Progenitor cell of endocrine pancreas (in vitro differentiated cells): ENCODE measurements at regions not wholly inside any gene's neighbourhood (a gene's known extent, or its start where the extent isn't known, plus 50 kb on each side); places are given as distances from the start of the nearest gene placed in this dataset.
"Not testable (repeated sequence)": the region's sequence is repeated elsewhere in the genome, so short reads cannot be mapped to it uniquely, and the experiment has no call there.

Experiments used
- DNase-seq: peaks from one replicate; pipeline ENCODE4 v3.0.0; 2021; ENCODE audit warnings: low spot score; ENCODE audit not compliant: unreplicated experiment
- H3K27ac Mint-ChIP-seq: 2 replicates; pipeline ENCODE4 v1.8.0; 2021; ENCODE audit warnings: mild to moderate bottlenecking, moderate library complexity, mixed read lengths
- H3K27me3 Mint-ChIP-seq: 2 replicates; pipeline ENCODE4 v1.8.0; 2021; ENCODE audit warnings: mixed read lengths
- H3K36me3 Mint-ChIP-seq: 2 replicates; pipeline ENCODE4 v1.8.0; 2022; ENCODE audit warnings: mixed read lengths; ENCODE audit not compliant: insufficient read depth
- H3K4me1 Mint-ChIP-seq: 2 replicates; pipeline ENCODE4 v1.8.0; 2021; ENCODE audit warnings: low read depth, mixed read lengths
- H3K4me3 Mint-ChIP-seq: 2 replicates; pipeline ENCODE4 v1.8.0; 2021; ENCODE audit warnings: low read depth, mild to moderate bottlenecking, moderate library complexity, mixed read lengths
- H3K9me3 Mint-ChIP-seq: 2 replicates; pipeline ENCODE4 v1.8.0; 2021; ENCODE audit warnings: low read depth, mixed read lengths
- CTCF ChIP-seq: fragments of 200-600 bp; sonication (generic); IDR thresholded peaks from one replicate; pipeline ENCODE4 v1.5.0; 2021; ENCODE audit warnings: antibody characterized with exemption, mild to moderate bottlenecking; ENCODE audit not compliant: unreplicated experiment

DNA sequence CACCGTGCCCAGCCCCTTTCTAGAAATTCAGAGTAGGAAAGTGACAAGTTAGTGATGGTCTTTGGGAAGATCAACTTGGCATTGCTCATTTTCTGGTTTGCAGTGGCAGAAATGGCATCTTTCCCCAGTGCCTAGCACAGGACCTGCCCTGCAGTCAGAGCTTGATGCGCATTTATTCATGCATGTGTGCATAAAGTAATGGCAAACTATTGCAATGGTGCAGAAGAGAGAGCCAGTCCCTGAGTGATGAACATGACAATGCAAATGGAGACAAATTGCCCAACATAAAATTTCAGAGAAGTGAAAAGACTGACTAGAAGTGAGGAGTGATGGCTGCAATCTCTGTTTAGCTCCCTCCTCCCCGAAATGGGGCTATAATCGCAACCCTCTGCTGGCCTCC, 268.2 kb downstream of the CCSER2 start:
- Mint-ChIP-seq H3K9me3 (peaks cover 6% of the 10 kb centered on the region), H3K36me3 (no peaks in the 10 kb centered on the region), H3K27ac (no peak overlapping the region), H3K4me1 (no peaks in the 10 kb centered on the region), H3K4me3 (no peak overlapping the region), H3K27me3 (peaks cover 11% of the 10 kb centered on the region)
- no peak for TF ChIP-seq CTCF
- no peak for DNase-seq

- DNase-seq = no peak
- Mint-ChIP-seq H3K9me3 (peaks cover 6% of the 10 kb centered on the region), H3K27ac (no peak overlapping the region), H3K4me3 (no peak overlapping the region), H3K36me3 (no peaks in the 10 kb centered on the region), H3K27me3 (peaks cover 11% of the 10 kb centered on the region), H3K4me1 (no peaks in the 10 kb centered on the region)
- TF ChIP-seq CTCF = peak; percentile 23
These were observed 270.9 kb downstream of the CCSER2 start for GRCh38 chr10:84599254-84599653.

GRCh38 chr10:84600947-84601346, 272.6 kb downstream of the CCSER2 start:
- H3K4me1 Mint-ChIP-seq = no peaks in the 10 kb centered on the region
- no peaks in the 10 kb centered on the region for H3K36me3 Mint-ChIP-seq
- peaks cover 8% of the 10 kb centered on the region for H3K27me3 Mint-ChIP-seq
- H3K4me3 Mint-ChIP-seq = no peak overlapping the region
- no peak for TF ChIP-seq CTCF
- H3K9me3 Mint-ChIP-seq = peaks cover 6% of the 10 kb centered on the region
- DNase-seq = no peak
- H3K27ac Mint-ChIP-seq = no peak overlapping the region

- H3K36me3 Mint-ChIP-seq, DNase-seq, H3K9me3 Mint-ChIP-seq, H3K4me3 Mint-ChIP-seq, H3K4me1 Mint-ChIP-seq, H3K27ac Mint-ChIP-seq: not testable (repeated sequence)
- peaks cover 22% of the 10 kb centered on the region for H3K27me3 Mint-ChIP-seq
These were observed 274.2 kb downstream of the CCSER2 start for GRCh38 chr10:84602543-84602942.

- no peaks in the 10 kb centered on the region for H3K4me1 Mint-ChIP-seq
- H3K27me3 Mint-ChIP-seq = peaks cover 23% of the 10 kb centered on the region
- no peak for DNase-seq
- no peaks in the 10 kb centered on the region for H3K9me3 Mint-ChIP-seq
- H3K27ac Mint-ChIP-seq = no peak overlapping the region
- H3K36me3 Mint-ChIP-seq = no peaks in the 10 kb centered on the region
- no peak overlapping the region for H3K4me3 Mint-ChIP-seq
- no peak for TF ChIP-seq CTCF
These were observed 275.6 kb downstream of the CCSER2 start for GRCh38 chr10:84603971-84604370.

DNA sequence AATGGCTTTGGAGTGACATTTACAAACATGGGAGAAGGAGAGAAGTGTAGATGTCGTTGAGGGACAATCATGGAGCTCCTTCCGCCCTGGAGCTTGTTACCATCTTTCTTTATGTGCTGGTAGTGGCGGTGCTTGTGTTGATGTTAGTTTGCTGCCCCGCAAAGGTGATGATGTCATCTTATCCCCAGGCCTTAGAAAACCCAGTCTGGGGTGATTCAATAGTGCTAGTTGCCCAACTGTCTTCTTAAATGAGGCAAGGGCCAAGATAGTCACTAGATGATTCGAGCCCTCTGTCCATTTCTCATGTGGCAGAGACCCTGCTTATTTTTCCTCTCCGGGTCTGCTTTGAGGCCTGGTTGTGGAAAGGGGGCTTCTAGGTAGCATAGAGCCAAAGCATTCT, 277.4 kb downstream of the CCSER2 start:
- Mint-ChIP-seq H3K9me3 (no peaks in the 10 kb centered on the region), H3K36me3 (no peaks in the 10 kb centered on the region), H3K27ac (no peak overlapping the region), H3K4me1 (no peaks in the 10 kb centered on the region), H3K27me3 (peaks cover 25% of the 10 kb centered on the region), H3K4me3 (no peak overlapping the region)
- TF ChIP-seq CTCF = no peak
- DNase-seq = no peak
